HCT116 (cell line): ENCODE measurements at regions not wholly inside any gene's neighbourhood (a gene's known extent, or its start where the extent isn't known, plus 50 kb on each side); places are given as distances from the start of the nearest gene placed in this dataset.

Experiments
- ATAC-seq: fragments of 200-7000 bp; cut with Tn5 transposase; 2 replicates; pipeline ENCODE4 v1.9.1; 2020; ENCODE audit warnings: mild to moderate bottlenecking, moderate library complexity
- BruUV-seq: library from RNA; stranded (reverse); fragments of 400-500 nt; replicated peaks from 2 replicates; lab custom pipeline; 2021; lab: Mats Ljungman, UMichigan
- CTCF ChIA-PET: fragments of 300-600 bp; sonication (Branson Sonifier 250); formaldehyde crosslinking; loops from one replicate; lab custom pipeline; 2021; ENCODE audit warnings: antibody characterized with exemption; lab: Charles Lee
- POLR2A ChIA-PET: fragments of 300-600, 350-600 bp; sonication (Branson Sonifier 250); formaldehyde crosslinking; loops from one replicate; lab custom pipeline; 2021; ENCODE audit warnings: antibody characterized with exemption; lab: Charles Lee
- RAD21 ChIA-PET, 2 experiments: fragments of 300-600 bp; sonication (Branson Sonifier 250); formaldehyde crosslinking; loops; one replicate each; lab custom pipeline; 2023; ENCODE audit warnings: low total read pairs in 2 of 2; ENCODE audit not compliant: uncharacterized antibody in 2 of 2, unreplicated experiment in 2 of 2, low non-redundant PET in 1 of 2; lab: Charles Lee
- DNase-seq: peaks from one replicate; pipeline ENCODE4 v3.0.0-alpha.2; 2010; ENCODE audit warnings: low read depth, low spot score
- H2AFZ ChIP-seq: fragments of 200-600 bp; shearing (Covaris generic), sonication (generic); 2 replicates; pipeline ENCODE4 v1.6.1; 2017; ENCODE audit warnings: low read depth, mixed run types, mixed read lengths, antibody characterized with exemption, low read length; ENCODE audit not compliant: poor library complexity, severe bottlenecking
- H3K27ac ChIP-seq: 2 replicates; pipeline ENCODE4 v1.5.1; 2012; ENCODE audit warnings: low read depth, low read length
- H3K27me3 ChIP-seq: fragments of 200-600 bp; sonication (generic); 2 replicates; pipeline ENCODE4 v1.6.1; 2016; ENCODE audit warnings: mixed run types, low read length, mixed read lengths; ENCODE audit not compliant: insufficient read depth
- H3K36me3 ChIP-seq, 2 experiments: fragments of 200-500 bp in 1 of 2; fragments of 200-600 bp in 1 of 2; sonication (Bioruptor generic) in 1 of 2; sonication (generic) in 1 of 2; 2 replicates each; pipeline versions ENCODE4 v1.5.1 to v1.6.1; 2014 to 2016; ENCODE audit warnings: low read length in 2 of 2, inconsistent platforms in 1 of 2, mixed read lengths in 1 of 2, mixed run types in 1 of 2; ENCODE audit not compliant: insufficient read depth in 2 of 2, control insufficient read depth in 1 of 2
- H3K4me1 ChIP-seq, 2 experiments: fragments of 200-600 bp in 1 of 2; sonication (generic) in 1 of 2; 2 replicates each; pipeline versions ENCODE4 v1.5.1 to v1.6.1; 2012 to 2017; ENCODE audit warnings: low read length in 2 of 2, inconsistent platforms in 1 of 2, mild to moderate bottlenecking in 1 of 2, mixed read lengths in 1 of 2, mixed run types in 1 of 2, moderate library complexity in 1 of 2; ENCODE audit not compliant: insufficient read depth in 2 of 2, control insufficient read depth in 1 of 2
- H3K4me2 ChIP-seq: fragments of 200-600 bp; sonication (generic); 2 replicates; pipeline ENCODE4 v1.6.1; 2017; ENCODE audit warnings: mixed run types, low read length, mixed read lengths
- H3K4me3 ChIP-seq, 2 experiments: fragments of 200-600 bp in 1 of 2; sonication (generic) in 1 of 2; replicated peaks in 1 of 2; 2 replicates each; pipeline ENCODE4 v1.5.1; 2011 to 2016; ENCODE audit warnings: low read length in 2 of 2, control low read depth in 1 of 2, low read depth in 1 of 2, mild to moderate bottlenecking in 1 of 2, mixed read lengths in 1 of 2, mixed run types in 1 of 2
- H3K79me2 ChIP-seq: fragments of 200-600 bp; sonication (generic); 2 replicates; pipeline ENCODE4 v1.6.1; 2017; ENCODE audit warnings: mild to moderate bottlenecking, mixed run types, low read length, moderate library complexity, mixed read lengths; ENCODE audit not compliant: insufficient read depth
- H3K9ac ChIP-seq: fragments of 200-600 bp; sonication (generic); 2 replicates; pipeline ENCODE4 v1.6.1; 2016; ENCODE audit warnings: low read length, mixed read lengths
- H3K9me2 ChIP-seq: fragments of 200-600 bp; sonication (generic), shearing (Covaris generic); 2 replicates; pipeline ENCODE4 v1.6.1; 2017; ENCODE audit warnings: mixed run types, mild to moderate bottlenecking, moderate library complexity; ENCODE audit not compliant: insufficient read depth
- H3K9me3 ChIP-seq, 2 experiments: fragments of 200-500 bp in 1 of 2; fragments of 200-600 bp in 1 of 2; sonication (Bioruptor generic) in 1 of 2; sonication (generic) in 1 of 2; 2 replicates each; pipeline ENCODE4 v1.6.1; 2014 to 2017; ENCODE audit warnings: low read length in 2 of 2, mixed read lengths in 2 of 2, inconsistent platforms in 1 of 2, low read depth in 1 of 2, mild to moderate bottlenecking in 1 of 2, mixed run types in 1 of 2, moderate library complexity in 1 of 2; ENCODE audit not compliant: control insufficient read depth in 1 of 2, insufficient read depth in 1 of 2
- H4K20me1 ChIP-seq: fragments of 200-600 bp; sonication (generic), shearing (Covaris generic); 2 replicates; pipeline ENCODE4 v1.6.1; 2017; ENCODE audit warnings: mixed run types, mild to moderate bottlenecking, moderate library complexity; ENCODE audit not compliant: insufficient read depth
- CBX3 ChIP-seq: IDR thresholded peaks from 2 replicates; pipeline ENCODE4 v1.6.1; 2012; ENCODE audit warnings: low read depth
- CTCF ChIP-seq, 3 experiments: fragments of 200-600 bp in 1 of 3; sonication (generic) in 1 of 3; IDR thresholded peaks in 2 of 3; conservative IDR thresholded peaks in 1 of 3; 2 replicates each; pipeline ENCODE4 v1.5.1; 2012 to 2017; ENCODE audit warnings: low read depth in 2 of 3, low read length in 2 of 3, antibody characterized with exemption in 1 of 3, borderline replicate concordance in 1 of 3, control low read depth in 1 of 3, mild to moderate bottlenecking in 1 of 3, mixed read lengths in 1 of 3, mixed run types in 1 of 3, moderate library complexity in 1 of 3; ENCODE audit not compliant: insufficient read depth in 1 of 3
- JUND ChIP-seq: IDR thresholded peaks from 2 replicates; pipeline ENCODE4 v1.6.1; 2012
- POLR2A ChIP-seq: IDR thresholded peaks from 2 replicates; pipeline ENCODE4 v1.7.0; 2011; ENCODE audit warnings: borderline replicate concordance; ENCODE audit not compliant: insufficient read depth, insufficient read length; ENCODE audit errors: extremely low read depth
- RAD21 ChIP-seq: IDR thresholded peaks from 2 replicates; pipeline ENCODE4 v1.6.1; 2012; ENCODE audit warnings: low read depth, mild to moderate bottlenecking
- SIN3A ChIP-seq: IDR thresholded peaks from 2 replicates; pipeline ENCODE4 v1.6.1; 2012; ENCODE audit warnings: low read depth
- SRF ChIP-seq: IDR thresholded peaks from 2 replicates; pipeline ENCODE4 v1.6.1; 2012; ENCODE audit warnings: low read depth
- TCF7L2 ChIP-seq: IDR thresholded peaks from 2 replicates; pipeline ENCODE4 v1.7.0; 2011; ENCODE audit warnings: borderline replicate concordance, inconsistent platforms; ENCODE audit not compliant: insufficient read depth, insufficient read length; ENCODE audit errors: extremely low read depth
- YY1 ChIP-seq: IDR thresholded peaks from 2 replicates; pipeline ENCODE4 v1.6.1; 2011; ENCODE audit warnings: low read length, low read depth, moderate library complexity, mild to moderate bottlenecking; ENCODE audit not compliant: insufficient replicate concordance; ENCODE audit errors: extremely low read depth
- ZNF274 ChIP-seq: fragments of 200-500 bp; sonication (Bioruptor generic); IDR thresholded peaks from 2 replicates; pipeline ENCODE4 v1.6.1; 2014; ENCODE audit warnings: mild to moderate bottlenecking, low read depth, low read length, inconsistent platforms
- intact Hi-C: fragments of 100-400 bp; cut with micrococcal nuclease; formaldehyde crosslinking; loops from 2 replicates; pipeline ENCODE4 v1.10.0; 2022

DNA sequence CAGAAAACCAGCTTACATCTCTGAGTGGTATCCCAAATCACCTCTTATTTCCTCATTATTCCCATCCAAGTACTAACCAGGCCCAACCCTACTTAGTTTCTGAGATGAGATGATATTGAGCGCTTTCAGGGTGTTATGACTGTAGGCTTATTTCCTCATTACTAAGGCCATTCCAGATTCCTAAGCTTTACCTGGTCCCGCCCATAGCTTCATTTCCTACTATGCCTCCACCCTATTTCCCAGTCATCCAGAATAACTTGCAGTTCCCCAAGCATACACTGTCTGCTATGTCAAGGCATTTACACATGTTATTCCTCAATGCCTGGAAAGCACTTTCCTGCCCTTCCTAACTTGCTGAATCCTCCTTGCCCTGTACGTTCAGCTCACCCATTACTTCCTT, 79.3 kb upstream of the SPAG17 start:
- POLR2A ChIA-PET = no interaction called here
- CTCF ChIA-PET = no interaction called here
- Histone ChIP-seq H3K36me3 (no peaks in the 10 kb centered on the region), H4K20me1 (no peaks in the 10 kb centered on the region; the same call in 1 of the 2 replicates), H3K4me2 (no peak overlapping the region), H3K9ac (no peak overlapping the region)
- DNase-seq = no peak
- RAD21 ChIA-PET = no interaction called here
- no peak for TF ChIP-seq SRF
- TF ChIP-seq TCF7L2 = no peak
- no peak for TF ChIP-seq SIN3A
- TF ChIP-seq YY1 = no peak
- TF ChIP-seq ZNF274 = no peak
- no peak for TF ChIP-seq RAD21
- TF ChIP-seq CBX3 = no peak
- no peak for TF ChIP-seq JUND
- TF ChIP-seq POLR2A = no peak
- no peak for TF ChIP-seq CTCF (IDR thresholded peaks at IDR 0.05 in 2 of 3, conservative IDR thresholded peaks at IDR 0.05 in 1 of 3; ENCODE audit: borderline replicate concordance in 1 of 3, insufficient read depth in 1 of 3, low read depth in 2 of 3, low read length in 2 of 3)
- TF ChIP-seq, all 23 proteins: peak for 0
- intact Hi-C loops = no loop called here
- Histone ChIP-seq H2AFZ (no peak overlapping the region), H3K27ac (no peak overlapping the region), H3K4me3 (no peak overlapping the region), H3K9me3 (no peaks in the 10 kb centered on the region), H3K79me2 (no peaks in the 10 kb centered on the region), H3K9me2 (no peaks in the 10 kb centered on the region), H3K27me3 (no peaks in the 10 kb centered on the region; the same call in 1 of the 2 replicates), H3K4me1 (no peaks in the 10 kb centered on the region)
- ATAC-seq = no peak
- no TSS peak for BruUV-seq
